OCI-LY1 (cell line): ENCODE measurements at regions not wholly inside any gene's neighbourhood (a gene's known extent, or its start where the extent isn't known, plus 50 kb on each side); places are given as distances from the start of the nearest gene placed in this dataset.

ENCODE experiments used
- EZH2 ChIP-seq: fragments of 200-600 bp; sonication (generic), shearing (Covaris generic); IDR thresholded peaks from 2 replicates; pipeline ENCODE4 v1.8.0; 2017; ENCODE audit warnings: borderline replicate concordance, mixed run types, mild to moderate bottlenecking, antibody characterized with exemption, low read length, moderate library complexity, mixed read lengths
- TF ChIP-seq, protein P1 (sequence below): fragments of 200-600 bp; sonication (generic), shearing (Covaris generic); IDR thresholded peaks from 2 replicates; pipeline ENCODE4 v1.5.1; 2017; ENCODE audit warnings: mild to moderate bottlenecking, antibody characterized with exemption, low read length, moderate library complexity, mixed read lengths

DNA sequence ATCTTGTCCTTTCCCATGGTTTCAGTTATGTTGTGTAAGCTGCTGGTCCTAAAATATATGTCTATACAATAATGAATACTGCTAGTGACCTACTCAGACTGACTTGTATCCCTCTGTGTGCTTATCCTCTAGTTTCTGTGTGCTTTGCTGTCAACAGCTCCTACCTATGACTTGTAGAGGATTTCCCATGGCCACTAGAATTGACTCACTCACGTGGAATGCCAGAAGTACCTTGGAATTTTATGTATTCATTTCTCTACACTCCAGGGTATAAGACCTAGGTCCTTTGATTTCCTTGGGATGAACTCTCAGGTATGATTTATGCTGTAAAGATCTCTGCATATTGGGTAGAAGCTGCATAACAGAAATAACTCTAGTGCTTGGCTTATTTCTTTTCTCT, 279.9 kb upstream of the SLIT2 start:
- TF ChIP-seq, protein P1, sequence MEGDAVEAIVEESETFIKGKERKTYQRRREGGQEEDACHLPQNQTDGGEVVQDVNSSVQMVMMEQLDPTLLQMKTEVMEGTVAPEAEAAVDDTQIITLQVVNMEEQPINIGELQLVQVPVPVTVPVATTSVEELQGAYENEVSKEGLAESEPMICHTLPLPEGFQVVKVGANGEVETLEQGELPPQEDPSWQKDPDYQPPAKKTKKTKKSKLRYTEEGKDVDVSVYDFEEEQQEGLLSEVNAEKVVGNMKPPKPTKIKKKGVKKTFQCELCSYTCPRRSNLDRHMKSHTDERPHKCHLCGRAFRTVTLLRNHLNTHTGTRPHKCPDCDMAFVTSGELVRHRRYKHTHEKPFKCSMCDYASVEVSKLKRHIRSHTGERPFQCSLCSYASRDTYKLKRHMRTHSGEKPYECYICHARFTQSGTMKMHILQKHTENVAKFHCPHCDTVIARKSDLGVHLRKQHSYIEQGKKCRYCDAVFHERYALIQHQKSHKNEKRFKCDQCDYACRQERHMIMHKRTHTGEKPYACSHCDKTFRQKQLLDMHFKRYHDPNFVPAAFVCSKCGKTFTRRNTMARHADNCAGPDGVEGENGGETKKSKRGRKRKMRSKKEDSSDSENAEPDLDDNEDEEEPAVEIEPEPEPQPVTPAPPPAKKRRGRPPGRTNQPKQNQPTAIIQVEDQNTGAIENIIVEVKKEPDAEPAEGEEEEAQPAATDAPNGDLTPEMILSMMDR, result no peak
- TF ChIP-seq EZH2, result no peak
